ENCODE measurements at regions not wholly inside any gene's neighbourhood (a gene's known extent, or its start where the extent isn't known, plus 50 kb on each side); places are given as distances from the start of the nearest gene placed in this dataset.

DNA sequence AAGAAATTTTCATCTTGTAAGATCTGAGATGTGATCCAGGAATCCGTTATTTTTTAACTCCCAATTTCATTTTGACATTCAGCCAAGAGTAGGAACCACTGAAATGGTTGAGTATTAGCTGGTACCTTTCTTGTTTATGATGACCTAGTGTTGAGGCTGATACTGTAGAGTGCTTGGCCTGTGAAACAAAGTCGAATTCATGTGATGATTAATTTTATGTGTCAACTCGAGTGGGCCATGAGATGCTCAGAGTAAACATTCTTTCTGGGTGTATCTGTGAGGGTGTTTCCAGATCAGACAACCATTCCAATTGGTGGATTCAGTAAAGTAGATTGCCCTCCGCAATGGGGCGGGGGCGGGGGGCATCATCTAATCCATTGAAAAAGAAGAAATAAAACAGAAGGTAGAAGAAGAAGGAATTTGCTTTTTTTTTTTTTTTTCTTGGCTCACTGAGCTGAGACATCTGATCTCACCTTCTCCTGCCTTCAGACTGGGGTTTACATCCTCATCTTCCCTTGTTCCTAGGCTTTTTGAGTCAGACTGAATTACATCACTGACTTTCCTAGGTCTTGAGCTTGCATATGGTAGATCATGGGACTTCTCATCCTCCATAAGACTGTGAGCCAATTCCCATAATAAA, 264.6 kb upstream of the KCNJ16 start:
- Histone ChIP-seq H3K27ac (no peak overlapping the region), H3K27me3 (replicated peaks; ENCODE audit: insufficient read depth) (no peaks in the 10 kb centered on the region), H3K36me3 (ENCODE audit: low read depth) (no peaks in the 10 kb centered on the region), H4K20me1 (ENCODE audit: insufficient read depth) (no peaks in the 10 kb centered on the region), H3K4me3 (no peak overlapping the region), H3K79me2 (ENCODE audit: insufficient read depth) (no peaks in the 10 kb centered on the region), H3F3A (ENCODE audit: insufficient read depth) (no peaks in the 10 kb centered on the region), H3K4me2 (ENCODE audit: unreplicated experiment) (no peak overlapping the region), H3K9me3 (ENCODE audit: low read depth) (no peaks in the 10 kb centered on the region), H3K4me1 (ENCODE audit: insufficient read depth) (0 out of 2 replicates have a peak, but pooled peaks cover 7% of the 10 kb centered on the region), H3K9ac (no peak overlapping the region), H3K9me2 (ENCODE audit: insufficient read depth) (no peaks in the 10 kb centered on the region), H2AFZ (no peak overlapping the region)
- 86 to 89% methylated on average over 6 of the region's 6 CpGs for WGBS, 2 experiments (ENCODE audit: low coverage in 1 of 2, low lambda C conversion rate in 2 of 2, missing lambda C conversion rate in 2 of 2)
- in situ Hi-C loops (cut with MboI): no loop called here
- DNase-seq: peak; percentile 4
- TF ChIP-seq EZH2phosphoT487 (IDR thresholded peaks at IDR 0.05; ENCODE audit: insufficient read depth, low read depth) (no peak), EZH2 (IDR thresholded peaks at IDR 0.05; ENCODE audit: insufficient read depth, poor library complexity, severe bottlenecking) (no peak)

DNA sequence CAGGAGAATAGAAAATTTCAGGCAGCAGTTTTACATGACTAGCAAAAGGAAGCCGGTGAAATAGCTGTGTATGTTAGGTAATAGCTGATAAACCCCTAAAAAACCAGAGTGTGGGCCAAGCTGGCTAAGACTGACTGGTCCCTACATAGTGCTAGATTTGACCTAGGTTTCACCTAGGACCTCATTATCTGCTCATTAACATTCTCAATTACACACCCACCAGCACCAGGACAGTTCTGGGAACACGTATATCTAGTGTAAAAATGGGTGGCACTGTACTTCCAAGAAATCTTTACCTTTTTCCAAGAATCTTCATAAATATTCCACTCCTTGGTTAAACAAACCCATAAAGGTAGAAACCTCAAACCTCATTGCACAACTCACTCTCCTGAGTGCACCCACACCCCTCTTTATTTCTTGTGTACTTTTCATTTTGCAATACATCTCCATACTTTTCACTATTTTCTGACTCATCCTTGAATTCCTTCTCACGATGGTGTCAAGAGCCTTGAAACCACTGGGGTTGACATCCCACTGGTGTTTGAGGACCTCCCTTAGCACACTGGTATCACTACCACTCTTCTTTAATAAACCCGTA, 262.7 kb upstream of the KCNJ16 start:
- no peaks in the 10 kb centered on the region for H3F3A ChIP-seq (ENCODE audit: insufficient read depth)
- DNase-seq: peak; percentile 14
- no peak overlapping the region for H2AFZ ChIP-seq
- no peaks in the 10 kb centered on the region for H3K9me3 ChIP-seq (ENCODE audit: low read depth)
- H3K79me2 ChIP-seq (ENCODE audit: insufficient read depth): no peaks in the 10 kb centered on the region
- H3K9me2 ChIP-seq (ENCODE audit: insufficient read depth): no peaks in the 10 kb centered on the region
- TF ChIP-seq EZH2 (IDR thresholded peaks at IDR 0.05; ENCODE audit: insufficient read depth, poor library complexity, severe bottlenecking) (no peak), EZH2phosphoT487 (IDR thresholded peaks at IDR 0.05; ENCODE audit: insufficient read depth, low read depth) (no peak)
- H3K4me2 ChIP-seq (ENCODE audit: unreplicated experiment): no peak overlapping the region
- H3K4me3 ChIP-seq: no peak overlapping the region
- no peaks in the 10 kb centered on the region for H4K20me1 ChIP-seq (ENCODE audit: insufficient read depth)
- in situ Hi-C loops (cut with MboI): no loop called here
- no peak overlapping the region for H3K9ac ChIP-seq
- 0 out of 2 replicates have a peak, but pooled peaks cover 7% of the 10 kb centered on the region for H3K4me1 ChIP-seq (ENCODE audit: insufficient read depth)
- H3K27ac ChIP-seq: no peak overlapping the region
- no peaks in the 10 kb centered on the region for H3K36me3 ChIP-seq (ENCODE audit: low read depth)
- 80 to 82% methylated on average over 4 of the region's 4 CpGs for WGBS, 2 experiments (ENCODE audit: low coverage in 1 of 2, low lambda C conversion rate in 2 of 2, missing lambda C conversion rate in 2 of 2)
- no peaks in the 10 kb centered on the region for H3K27me3 ChIP-seq (replicated peaks; ENCODE audit: insufficient read depth)

DNA sequence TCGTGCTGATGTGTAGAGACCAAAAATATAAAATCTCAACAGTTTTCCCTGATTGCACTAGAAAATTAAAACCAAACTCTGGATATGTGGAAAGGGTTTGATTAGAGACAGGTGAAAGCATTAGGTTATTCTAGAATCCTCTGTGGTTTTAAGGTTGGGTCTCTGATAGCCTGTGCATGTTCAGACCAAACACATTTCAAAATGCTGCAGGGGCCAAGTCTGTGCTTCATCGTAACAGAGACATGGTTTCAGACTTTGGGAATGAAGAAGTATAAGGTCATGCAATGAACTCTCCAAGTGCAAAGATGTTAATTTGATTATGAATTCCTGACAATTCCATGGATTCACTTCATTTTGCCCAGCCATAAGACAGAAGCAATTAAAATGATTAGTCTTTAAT, 261.0 kb upstream of the KCNJ16 start:
- no peak overlapping the region for H3K4me2 ChIP-seq (ENCODE audit: unreplicated experiment)
- H3K4me1 ChIP-seq (ENCODE audit: insufficient read depth): peaks cover 10% of the 10 kb centered on the region
- no peak overlapping the region for H3K9ac ChIP-seq
- H3K27me3 ChIP-seq (replicated peaks; ENCODE audit: insufficient read depth): no peaks in the 10 kb centered on the region
- no peaks in the 10 kb centered on the region for H3K36me3 ChIP-seq (ENCODE audit: low read depth)
- H3K9me2 ChIP-seq (ENCODE audit: insufficient read depth): no peaks in the 10 kb centered on the region
- 41 to 43% methylated on average over 2 of the region's 2 CpGs for WGBS, 2 experiments (ENCODE audit: low coverage in 1 of 2, low lambda C conversion rate in 2 of 2, missing lambda C conversion rate in 2 of 2)
- no peaks in the 10 kb centered on the region for H3K79me2 ChIP-seq (ENCODE audit: insufficient read depth)
- no peak for TF ChIP-seq EZH2phosphoT487 (IDR thresholded peaks at IDR 0.05; ENCODE audit: insufficient read depth, low read depth)
- TF ChIP-seq EZH2 (IDR thresholded peaks at IDR 0.05; ENCODE audit: insufficient read depth, poor library complexity, severe bottlenecking): no peak
- H4K20me1 ChIP-seq (ENCODE audit: insufficient read depth): no peaks in the 10 kb centered on the region
- no peaks in the 10 kb centered on the region for H3F3A ChIP-seq (ENCODE audit: insufficient read depth)
- in situ Hi-C loops (cut with MboI): no loop called here
- no peak overlapping the region for H3K4me3 ChIP-seq
- H3K9me3 ChIP-seq (ENCODE audit: low read depth): no peaks in the 10 kb centered on the region
- no peak overlapping the region for H2AFZ ChIP-seq
- H3K27ac ChIP-seq: no peak overlapping the region
- DNase-seq: no peak

DNA sequence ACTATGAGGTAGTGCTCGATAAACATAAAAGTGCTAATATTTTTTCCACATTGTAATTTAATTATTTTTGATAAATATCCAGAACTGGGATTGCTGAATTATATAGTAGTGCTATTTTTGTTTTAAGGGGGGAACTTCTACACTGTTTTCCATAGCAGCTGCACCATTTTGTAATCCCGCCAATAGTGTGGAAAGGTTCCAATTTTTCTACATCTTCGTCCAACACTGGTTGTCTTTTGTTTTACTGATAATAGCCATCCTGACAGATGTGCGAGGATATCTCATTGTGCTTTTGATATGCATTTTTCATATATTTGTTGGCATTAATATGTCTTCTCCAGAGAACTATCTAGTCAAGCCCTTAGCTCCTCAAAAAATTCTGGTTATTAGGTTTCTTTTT, 259.6 kb upstream of the KCNJ16 start:
- H3K36me3 ChIP-seq (ENCODE audit: low read depth): no peaks in the 10 kb centered on the region

More for the DNA sequence above, 259.6 kb upstream of the KCNJ16 start:
- in situ Hi-C loops (cut with MboI): no loop called here
- 73 to 81% methylated on average over 4 of the region's 4 CpGs for WGBS, 2 experiments (ENCODE audit: low coverage in 1 of 2, low lambda C conversion rate in 2 of 2, missing lambda C conversion rate in 2 of 2)
- Histone ChIP-seq H2AFZ (no peak overlapping the region), H3K9me2 (ENCODE audit: insufficient read depth) (no peaks in the 10 kb centered on the region), H3K4me2 (ENCODE audit: unreplicated experiment) (no peak overlapping the region), H4K20me1 (ENCODE audit: insufficient read depth) (no peaks in the 10 kb centered on the region), H3K4me3 (no peak overlapping the region), H3K27ac (no peak overlapping the region), H3K9ac (no peak overlapping the region), H3K79me2 (ENCODE audit: insufficient read depth) (no peaks in the 10 kb centered on the region), H3K27me3 (replicated peaks; ENCODE audit: insufficient read depth) (no peaks in the 10 kb centered on the region), H3K4me1 (ENCODE audit: insufficient read depth) (peaks cover 20% of the 10 kb centered on the region), H3K9me3 (ENCODE audit: low read depth) (no peaks in the 10 kb centered on the region), H3F3A (ENCODE audit: insufficient read depth) (peaks cover 3% of the 10 kb centered on the region; the same call in 1 of the 2 replicates)
- DNase-seq: no peak
- TF ChIP-seq EZH2phosphoT487 (IDR thresholded peaks at IDR 0.05; ENCODE audit: insufficient read depth, low read depth) (no peak), EZH2 (IDR thresholded peaks at IDR 0.05; ENCODE audit: insufficient read depth, poor library complexity, severe bottlenecking) (no peak)

Measured in GM23248 (cell line).